Stimulated activated CD4-positive, alpha-beta T cell treated with anti-CD3 and anti-CD28 coated beads, Interleukin-12 subunit alpha, Interleukin-12 subunit beta, amount 100 ng/mL, for 48 hours (primary cell): ENCODE measurements at regions not wholly inside any gene's neighbourhood (a gene's known extent, or its start where the extent isn't known, plus 50 kb on each side); places are given as distances from the start of the nearest gene placed in this dataset.

Experiments used
- DNase-seq, 3 donors: peaks; one replicate each; pipeline ENCODE4 v3.0.0-alpha.2; 2020; ENCODE audit warnings: low read depth in 2 of 3, low spot score in 1 of 3

DNA sequence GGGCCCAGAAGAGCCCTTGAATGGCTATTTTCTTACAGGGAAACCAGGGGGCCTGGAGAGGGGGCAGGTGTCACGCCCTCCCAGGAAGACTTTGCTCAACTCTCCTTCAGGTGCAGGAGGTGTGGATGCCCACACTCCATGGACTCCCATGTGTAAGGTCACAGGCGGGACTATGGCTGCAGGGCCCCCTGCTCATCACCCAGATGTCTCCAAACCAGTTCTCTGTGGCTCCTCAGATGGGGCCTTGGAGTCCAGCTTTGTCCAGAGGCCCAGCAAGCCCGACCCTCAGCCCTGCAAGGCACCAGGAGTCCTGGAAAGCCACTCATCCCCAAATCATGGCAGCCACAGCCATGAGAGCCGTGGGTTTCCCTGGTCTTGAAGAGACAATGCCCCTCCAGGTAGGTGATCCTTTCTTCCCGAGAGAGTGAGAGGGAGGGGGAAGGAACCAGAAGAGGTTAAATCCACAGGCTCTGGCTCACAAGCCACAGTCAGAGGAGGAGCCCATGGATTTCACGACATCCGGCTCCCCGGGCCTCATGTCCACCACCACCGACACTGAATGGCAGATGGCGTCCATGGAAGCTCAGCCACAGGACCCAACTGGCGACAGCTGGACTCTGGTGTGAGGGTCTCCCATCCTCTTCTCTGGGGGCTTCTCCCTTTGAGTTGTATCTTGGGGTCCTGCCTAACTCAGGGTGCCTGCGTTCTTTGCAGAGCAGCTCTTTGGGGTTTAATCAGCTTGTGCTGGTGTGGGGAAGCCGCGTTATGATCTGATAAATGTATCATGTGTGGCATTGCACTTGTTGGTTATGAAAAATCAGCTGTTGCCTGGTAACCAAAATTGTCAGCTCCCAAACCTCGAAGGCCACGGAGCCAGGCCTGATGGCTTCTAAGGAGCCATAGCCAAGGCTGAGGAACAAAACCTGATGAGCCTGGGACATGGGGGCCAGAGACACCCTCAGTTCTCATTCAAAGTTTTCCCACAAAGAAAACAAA lies 620.4 kb downstream of the BRD1 start:
- DNase-seq: no peak

DNA sequence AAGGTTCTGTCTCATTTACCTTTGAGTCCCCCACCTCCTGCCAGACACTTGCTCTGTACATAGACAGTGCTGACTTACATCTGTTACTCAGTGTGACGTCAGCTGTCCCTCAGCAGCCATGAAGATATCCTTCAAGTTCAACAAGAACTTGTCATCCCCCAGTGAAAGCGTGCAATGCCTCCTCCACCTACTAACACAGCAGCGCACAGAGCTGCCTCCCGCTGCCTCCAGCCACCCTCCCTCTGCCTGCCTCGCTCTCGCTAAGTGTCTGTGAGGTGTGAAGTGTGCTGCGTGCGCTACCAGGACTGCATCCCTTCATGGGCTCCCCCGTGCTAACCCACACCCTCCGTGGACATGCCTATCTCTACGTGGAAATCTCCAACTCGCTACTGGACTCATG lies 621.4 kb downstream of the BRD1 start:
- DNase-seq: no peak

DNA sequence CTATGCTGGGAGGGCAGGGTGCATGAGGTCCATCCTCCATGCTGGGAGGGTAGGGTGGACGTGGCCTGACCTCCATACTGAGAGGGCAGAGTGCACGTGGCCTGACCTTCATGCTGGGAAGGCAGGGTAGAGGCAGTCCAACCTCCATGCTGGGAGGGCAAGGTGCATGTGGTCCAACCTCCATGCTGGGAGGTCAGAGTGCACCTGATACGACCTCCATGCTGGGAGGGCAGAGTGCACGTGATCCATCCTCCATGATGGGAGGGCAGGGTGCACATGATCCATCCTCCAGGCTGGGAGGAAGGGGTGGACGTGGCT lies 622.2 kb downstream of the BRD1 start:
- no peak for DNase-seq

DNA sequence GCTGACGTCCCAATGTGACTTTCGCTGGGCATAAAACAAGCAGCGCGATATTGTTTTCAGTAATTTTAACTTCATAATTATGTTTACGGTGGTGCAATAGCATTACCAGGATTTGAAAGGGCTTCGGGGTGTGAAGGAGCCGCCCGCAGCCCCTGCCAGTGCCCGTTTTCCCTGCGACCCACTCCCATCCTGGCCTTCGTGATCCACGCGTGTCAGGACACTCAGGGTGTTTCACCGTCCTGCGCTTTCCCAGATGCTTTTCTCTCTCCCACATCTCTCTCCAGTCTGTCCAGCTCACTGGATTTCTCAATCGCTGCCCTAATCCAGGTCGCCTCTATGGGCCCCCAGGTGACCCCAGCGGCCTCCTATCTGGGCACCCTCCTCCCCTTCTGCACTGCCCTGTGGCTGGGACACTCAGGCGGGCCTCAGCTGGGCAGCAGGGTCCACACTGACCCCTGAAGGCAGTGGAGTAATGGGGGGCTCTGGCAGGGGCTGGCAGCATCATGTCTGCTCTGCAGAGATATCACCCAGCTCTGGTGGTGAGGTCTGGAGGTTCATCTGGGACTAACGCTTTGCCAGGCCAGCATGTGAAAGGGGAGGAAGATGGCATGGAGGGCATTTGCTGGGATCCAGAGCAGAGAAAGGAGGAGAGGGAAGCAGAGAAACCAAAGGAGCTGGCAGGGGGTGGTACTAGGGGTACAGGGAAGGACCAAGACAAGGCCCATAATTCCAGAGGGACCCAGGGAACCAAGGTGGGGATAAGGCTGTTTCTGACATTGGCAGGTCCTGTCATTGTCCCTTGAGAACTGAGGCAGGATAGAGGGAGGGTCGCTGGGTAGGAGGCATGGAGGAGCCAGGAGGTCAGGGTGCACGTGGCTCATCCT lies 622.8 kb downstream of the BRD1 start:
- DNase-seq: no peak

DNA sequence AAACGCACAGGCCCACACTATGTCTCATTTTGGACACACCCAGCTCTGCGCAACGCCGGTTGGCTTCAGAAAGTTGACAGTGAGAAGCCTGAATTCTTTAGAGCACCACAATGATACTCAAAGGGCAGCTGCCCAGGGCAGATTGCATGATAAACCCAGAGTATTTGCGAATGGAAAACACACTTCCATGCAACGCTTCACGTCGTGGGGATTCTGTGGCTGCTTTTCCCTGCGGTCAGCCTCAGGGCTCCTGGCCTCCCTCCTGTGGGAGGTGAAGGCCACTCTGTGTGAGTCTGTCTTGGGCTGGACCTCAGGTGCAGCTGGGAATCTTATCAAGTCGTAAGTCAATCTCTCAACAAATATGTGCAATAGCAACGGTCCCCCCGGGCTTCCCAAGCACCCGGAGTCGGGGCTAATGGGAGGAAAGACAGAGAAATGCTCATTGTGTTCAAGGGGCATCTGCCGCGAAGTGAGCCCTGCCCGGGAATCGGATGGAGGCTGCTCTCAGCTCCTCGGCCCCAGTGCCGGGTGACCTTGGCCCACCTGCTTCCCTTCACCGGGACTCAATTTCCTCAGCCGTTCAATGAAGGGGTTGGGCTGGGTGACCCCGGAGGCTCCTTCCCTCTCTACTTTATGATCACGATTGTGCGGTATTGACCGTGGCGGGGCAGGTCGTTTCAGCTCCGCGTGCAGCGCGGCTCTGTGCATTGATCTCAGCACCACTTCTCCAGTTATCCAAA lies 623.6 kb downstream of the BRD1 start:
- no peak for DNase-seq

DNA sequence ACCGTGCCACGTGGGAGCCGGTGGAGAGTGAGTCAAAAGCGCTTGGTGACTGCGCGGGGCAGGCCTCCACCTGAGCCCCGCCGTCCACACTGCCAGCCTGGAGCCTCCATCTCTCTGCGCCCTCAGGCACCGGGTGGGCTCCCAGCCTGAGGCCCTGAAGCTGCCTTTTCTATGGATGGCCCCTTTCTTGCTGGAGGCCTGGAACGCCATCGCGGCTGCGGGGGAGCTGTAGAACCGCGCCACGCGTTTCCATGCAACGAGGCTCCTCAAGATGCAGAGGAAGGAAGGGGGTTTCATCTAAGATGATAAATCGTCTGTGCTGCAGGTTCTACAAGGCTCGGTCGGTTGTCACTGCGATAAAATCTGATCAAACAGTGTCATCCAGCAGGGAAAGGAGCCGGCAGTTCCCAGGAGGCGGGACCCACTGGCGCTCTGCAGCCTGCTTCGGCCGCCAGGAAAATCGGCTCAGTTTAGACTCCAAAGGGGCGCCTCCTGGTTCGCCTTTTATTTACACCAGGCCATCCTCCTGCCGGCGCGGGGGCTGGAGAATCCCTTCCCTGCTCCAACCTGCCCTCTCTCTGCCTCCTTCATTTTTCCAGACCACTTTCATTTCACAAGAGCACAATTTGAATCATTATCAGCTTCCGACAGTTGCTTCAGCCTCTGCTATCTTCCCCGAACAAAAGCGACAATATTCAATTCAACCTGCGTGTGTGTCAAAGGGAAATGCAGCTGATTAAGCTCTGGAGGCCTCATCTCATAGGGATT lies 624.4 kb downstream of the BRD1 start:
- DNase-seq: no peak

DNA sequence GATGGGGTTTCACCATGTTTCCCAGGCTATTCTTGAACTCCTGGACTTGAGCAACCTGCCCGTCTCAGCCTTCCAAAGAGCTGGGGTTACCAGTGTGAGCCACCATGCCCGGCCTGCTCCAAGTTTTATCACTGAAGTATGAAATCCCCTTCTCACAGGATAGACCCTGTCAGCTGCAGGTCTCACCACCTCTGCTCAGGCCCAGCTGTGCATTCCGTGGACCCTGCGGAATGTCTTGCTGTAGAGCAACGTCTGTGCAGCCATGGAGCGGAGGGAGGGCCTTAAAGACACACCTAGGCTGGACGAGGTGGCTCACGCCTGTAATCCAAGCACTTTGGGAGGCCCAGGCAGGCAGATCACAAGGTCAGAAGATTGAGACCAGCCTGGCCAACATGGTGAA lies 625.4 kb downstream of the BRD1 start:
- no peak for DNase-seq

DNA sequence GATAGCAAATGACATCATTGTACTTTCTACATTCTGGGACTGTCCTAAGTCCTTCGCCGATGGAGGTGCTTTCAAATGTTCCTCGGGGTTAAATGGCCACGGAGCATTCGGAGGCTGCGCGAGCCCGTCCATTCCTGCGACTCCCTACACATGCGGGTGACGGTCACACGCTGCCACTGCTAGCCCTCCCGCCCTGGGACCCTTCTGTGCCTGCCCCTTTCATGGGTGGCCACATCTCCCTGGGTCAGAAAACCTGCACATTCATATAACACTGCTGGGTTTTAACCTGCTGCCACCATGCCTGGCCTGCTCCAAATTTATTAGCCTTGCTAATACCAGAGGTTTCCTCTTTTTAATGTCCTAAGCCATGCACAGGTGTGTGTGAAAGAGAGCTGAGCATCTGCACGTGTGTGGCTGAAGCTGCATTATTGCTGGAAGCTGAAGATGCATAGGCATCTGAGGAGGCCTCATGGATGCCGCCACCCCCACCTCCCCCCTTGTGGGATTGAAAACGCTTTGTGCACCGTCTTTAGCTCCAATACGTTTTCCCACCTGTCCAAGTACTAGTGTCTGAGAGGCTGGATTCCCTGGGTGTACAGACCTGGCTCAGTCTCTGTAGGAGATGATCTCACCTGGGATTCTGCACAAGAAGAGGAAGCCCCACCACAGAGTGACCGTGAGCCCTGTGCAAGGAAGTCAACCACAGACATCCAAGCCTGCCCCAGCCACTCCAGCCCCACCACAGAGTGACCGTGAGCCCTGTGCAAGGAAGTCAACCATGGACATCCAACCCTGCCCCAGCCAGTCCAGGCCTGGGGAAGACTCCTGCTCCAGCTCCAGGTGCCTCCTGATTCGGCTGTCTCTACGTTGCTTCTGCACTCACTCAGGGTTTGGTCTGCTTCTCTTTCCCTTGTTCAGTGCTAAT lies 626.4 kb downstream of the BRD1 start:
- DNase-seq: no peak

DNA sequence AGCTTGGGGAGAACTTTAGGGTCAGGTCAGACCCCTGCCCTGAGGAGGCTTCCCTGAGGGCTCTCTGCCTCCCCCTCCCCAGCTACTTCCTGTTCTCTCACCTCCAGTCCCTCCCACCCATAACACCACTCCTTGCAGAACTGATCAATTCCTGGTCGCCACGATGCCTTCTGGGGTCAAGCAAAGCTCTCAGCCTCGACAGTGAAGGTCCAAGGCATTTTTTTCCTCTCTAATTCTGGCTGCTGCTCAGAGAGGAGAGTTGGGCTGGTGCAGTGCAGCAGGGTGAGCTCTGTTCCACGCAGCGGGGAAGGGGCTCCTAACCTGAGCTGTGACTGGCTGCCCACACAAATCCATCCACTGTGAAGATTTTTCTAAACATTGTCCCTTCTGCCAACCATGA lies 628.4 kb downstream of the BRD1 start:
- no peak for DNase-seq

DNA sequence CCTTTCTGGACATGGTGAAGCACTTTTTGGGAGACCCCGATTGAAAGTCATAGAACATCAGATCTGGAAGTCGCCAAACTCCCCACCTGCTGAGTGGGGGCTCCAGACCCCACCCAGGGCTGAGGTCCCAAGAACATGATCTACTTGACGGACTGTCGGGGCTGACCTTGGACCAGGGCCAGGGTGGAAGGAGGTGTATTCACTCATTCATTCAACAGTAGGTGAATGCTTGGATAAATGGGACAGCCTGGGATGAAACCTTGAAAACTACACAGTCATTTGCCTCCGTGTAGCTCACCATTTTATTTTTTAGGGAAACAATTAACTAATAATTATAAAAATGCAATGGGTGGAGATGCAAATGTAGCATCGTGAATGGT lies 629.0 kb downstream of the BRD1 start:
- no peak for DNase-seq

DNA sequence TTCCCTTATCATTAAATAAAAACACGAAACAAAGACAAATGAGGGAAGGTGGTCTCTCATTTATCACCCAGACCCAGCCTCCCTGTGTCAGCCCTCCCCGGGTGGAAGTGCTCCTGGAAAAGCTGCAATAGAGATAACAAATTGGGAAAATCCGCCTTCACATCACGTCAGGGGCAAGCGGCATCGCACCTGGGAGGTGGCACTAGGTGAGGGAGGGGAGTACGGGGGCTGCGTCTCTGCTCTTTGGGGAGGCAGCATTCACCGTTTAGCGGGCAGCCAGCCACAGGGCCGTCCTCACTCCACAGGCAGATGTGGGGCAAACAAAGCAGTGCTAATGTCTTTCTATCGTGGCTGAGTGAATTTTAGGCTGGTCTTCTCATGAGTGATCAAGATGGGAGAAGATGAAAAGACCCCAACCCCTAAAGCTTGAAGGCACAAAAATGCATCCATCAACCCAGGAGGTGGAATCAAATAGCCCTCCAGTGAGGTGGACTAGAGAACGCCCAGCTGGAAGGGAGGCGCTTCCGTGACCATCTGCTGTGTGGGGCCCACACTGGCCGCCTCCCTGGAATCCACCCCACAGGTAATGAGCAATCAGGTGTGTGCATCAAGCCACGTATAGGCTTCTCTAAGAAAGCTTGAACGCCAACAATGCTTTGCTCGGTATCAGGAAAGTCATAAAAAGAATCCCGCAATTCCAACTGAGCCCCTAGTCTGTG lies 629.5 kb downstream of the BRD1 start:
- DNase-seq: no peak

DNA sequence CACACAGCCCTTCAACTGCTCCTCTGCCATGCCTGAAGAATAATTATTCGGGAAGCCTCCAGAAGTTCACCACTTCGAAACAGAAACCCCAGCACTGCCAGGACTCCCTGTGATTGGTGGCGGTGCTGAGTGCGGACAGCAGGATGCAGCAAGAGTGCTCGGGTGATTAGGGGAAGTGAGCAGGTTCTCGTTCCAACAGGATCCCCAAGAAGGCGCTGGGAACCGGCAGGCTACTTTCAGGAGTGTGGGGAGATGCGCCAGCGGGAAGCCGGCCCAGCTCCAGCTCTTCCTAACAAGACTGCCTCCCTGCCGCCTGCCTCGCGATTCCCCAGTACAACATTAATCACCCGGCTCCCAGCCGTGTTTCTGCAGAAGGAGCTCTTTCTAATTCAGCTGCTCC lies 630.2 kb downstream of the BRD1 start:
- DNase-seq: no peak

DNA sequence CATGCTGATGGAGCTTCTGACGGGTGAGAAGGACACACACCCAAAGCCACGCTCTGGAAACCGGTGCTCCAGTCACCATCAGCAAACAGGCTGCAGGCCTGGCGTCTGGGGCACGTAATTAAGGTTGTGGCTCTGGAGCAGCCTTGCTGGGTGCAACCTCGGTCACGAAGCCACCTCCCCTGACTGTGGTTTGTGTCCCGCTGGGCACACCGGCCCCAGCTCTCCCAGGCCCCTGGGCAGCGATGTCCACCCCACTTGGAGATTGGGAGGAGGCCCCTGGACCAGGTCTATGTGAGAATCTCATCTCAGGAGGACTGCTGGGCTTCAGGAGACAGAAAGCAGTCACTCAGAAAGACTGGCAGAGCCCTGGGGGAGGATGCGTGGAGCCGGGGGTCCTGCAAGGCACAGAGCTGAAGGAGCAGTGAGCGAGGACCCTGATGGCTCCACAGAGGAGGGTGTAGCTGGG lies 631.6 kb downstream of the BRD1 start:
- no peak for DNase-seq

DNA sequence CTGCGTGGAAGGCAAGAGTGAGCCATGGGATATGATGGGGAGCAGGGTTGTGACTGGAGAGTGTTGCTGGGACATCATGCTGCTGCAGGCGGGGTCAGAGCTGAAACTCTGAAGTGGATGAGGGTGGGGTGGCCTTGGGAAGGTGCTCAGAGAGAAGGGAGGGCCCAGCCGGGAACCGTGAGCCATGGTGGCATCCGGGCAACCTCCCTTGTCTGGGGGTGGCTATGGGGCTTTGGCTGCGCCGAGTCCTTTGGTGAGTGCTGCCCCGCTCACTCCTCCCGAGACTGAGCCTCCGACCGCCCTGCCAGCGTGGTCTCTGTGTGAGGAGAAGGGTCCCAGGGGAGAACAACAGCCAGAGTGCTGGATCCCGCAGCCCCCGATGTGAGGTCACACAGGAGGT lies 632.0 kb downstream of the BRD1 start:
- no peak for DNase-seq

DNA sequence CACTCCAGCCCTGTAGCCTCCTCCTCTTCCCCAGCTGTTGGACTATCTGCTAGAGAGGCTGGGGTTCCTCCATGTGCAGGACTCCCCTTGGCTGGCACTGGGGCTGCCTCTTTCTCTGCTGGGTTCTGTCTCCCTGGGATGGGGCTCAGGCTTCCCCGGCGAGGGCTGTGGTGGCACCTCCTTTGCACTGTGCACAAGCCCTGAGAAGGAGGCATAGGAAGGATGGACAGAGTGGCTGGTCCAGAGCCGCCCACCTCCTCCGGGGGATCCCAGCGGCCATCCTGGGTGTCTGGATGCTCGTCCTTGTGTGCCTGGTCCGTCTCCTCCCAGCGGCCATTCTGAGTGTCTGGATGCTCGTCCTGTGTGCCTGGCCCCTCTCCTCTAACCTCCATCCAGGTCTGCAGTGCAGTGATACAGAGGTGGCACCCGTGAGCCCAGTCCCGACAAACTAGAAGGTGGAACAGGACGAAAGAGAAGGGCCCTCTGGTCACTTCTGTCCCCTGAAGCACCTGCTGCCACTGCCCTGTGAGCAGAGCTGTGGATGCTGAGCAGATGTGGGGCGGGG lies 633.7 kb downstream of the BRD1 start:
- DNase-seq: no peak

DNA sequence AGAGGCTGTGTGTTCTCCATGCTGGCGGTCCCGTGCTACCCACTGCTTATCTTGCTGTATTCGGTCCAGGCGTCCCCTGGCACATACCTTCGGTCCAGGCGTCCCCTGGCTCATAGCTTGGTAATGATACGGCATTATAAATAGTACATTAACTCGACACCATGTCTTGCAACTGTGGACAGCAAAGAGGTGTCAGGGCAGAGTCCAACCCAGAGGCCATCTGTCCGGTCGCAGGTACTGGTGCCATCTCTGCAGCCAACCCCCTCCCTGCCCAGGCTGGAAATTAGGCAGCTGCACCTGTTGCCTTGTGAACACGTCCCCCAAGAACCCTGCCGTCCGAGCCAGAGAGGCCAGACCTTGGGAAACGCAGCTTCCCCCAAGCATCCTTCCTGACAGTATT lies 634.3 kb downstream of the BRD1 start:
- no peak for DNase-seq

DNA sequence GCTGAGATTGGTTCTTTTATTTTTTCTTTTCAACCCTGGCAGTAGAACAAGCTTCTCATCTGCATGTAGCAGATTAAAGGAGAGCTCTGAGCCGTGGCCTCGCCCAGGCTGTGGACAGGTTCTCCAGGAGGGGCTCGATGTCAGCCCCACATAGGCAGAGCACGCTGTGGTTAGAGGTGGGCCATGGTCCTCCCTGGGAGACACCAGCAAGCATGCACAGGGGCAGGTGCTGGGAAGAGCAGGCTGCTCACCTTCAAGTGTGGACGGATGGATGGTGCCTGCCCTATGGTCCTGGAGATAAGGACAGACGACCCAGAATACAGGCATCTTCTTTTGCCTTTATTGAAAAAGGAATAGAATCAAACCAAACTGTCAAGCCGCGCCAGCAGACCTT lies 634.8 kb downstream of the BRD1 start:
- DNase-seq: no peak

DNA sequence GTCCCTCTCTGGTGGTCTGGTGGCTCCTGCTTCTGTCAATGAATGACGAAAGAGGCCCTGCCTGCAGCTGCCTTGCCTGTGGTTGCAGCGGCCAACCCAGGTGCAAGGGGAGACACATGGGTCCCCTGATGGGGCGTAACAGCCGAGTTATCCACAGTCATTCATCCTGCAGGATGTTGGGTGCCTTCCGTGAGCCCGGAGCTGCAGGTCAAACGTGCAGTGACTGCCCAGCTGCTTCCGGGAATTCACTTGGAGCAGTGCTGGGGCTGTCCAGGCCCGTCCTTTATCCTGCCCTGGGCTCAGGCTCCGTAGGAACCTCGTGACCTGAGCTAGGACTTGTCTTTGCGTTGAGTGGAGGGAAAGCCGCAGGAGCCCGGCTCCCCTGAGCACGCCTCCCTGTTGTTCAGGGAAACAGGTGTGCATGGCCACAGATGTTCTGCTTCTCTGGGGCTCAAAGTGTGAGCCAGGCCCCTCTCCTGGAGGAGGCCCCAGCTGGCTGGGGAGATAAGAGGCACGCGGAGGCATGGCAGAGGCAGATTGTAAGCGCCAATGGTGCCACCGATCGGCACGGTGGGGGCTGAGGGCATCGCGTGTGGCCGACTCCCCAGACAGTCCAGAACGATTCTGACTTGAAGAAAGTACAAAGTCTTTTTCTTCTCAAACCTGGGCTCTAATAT lies 635.4 kb downstream of the BRD1 start:
- DNase-seq: no peak
